Suppressor macrophage treated with lipopolysaccharide for 1 hour (primary cell): ENCODE measurements at regions not wholly inside any gene's neighbourhood (a gene's known extent, or its start where the extent isn't known, plus 50 kb on each side); places are given as distances from the start of the nearest gene placed in this dataset.

Experiments
- DNase-seq, 3 donors: peaks; one replicate each; pipeline ENCODE4 v3.0.0-alpha.2; 2020 to 2022

GRCh38 chr11:45472716-45473317, 186.7 kb upstream of the SYT13 start:
- no peak for DNase-seq

DNA sequence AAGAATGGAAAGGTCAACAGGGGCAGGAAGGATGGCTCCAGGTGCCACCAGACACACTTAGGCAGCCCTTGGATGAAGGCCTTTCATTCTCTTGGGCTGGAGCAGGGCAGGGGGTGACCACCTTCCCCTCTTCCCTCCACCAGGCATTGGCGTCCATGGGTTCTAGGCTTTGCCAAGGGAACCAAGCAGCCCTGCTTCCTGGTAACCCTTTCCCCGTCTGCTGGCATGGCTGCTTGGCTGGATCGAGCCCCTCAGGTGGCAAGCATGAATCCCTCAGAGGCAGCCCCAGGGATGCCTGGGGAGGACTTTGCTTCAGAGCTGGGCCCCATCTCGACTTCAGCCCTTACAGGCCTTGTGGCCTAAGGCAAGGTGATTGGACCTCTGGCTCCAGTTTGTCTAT, 185.1 kb upstream of the SYT13 start:
- no peak for DNase-seq

GRCh38 chr11:45470794-45471167, 184.6 kb upstream of the SYT13 start:
- peak in 1 of 3 donors; percentile 3 for DNase-seq

- DNase-seq, result no peak
These were observed 184.1 kb upstream of the SYT13 start for GRCh38 chr11:45470151-45470793.

- no peak for DNase-seq
These were observed 182.2 kb upstream of the SYT13 start for GRCh38 chr11:45468267-45468856.

- DNase-seq, result no peak
These were observed 177.4 kb upstream of the SYT13 start for GRCh38 chr11:45463541-45463940.

GRCh38 chr11:45461514-45461913, 175.4 kb upstream of the SYT13 start:
- DNase-seq, result no peak

- no peak for DNase-seq
These were observed 173.3 kb upstream of the SYT13 start for GRCh38 chr11:45459491-45459890.

GRCh38 chr11:45458269-45458668, 172.1 kb upstream of the SYT13 start:
- DNase-seq, result no peak

- DNase-seq, result no peak
These were observed 171.5 kb upstream of the SYT13 start for GRCh38 chr11:45457649-45458048.

GRCh38 chr11:45456686-45457085, 170.5 kb upstream of the SYT13 start:
- DNase-seq, result no peak

GRCh38 chr11:45455536-45455935, 169.4 kb upstream of the SYT13 start:
- no peak for DNase-seq

GRCh38 chr11:45454917-45455401, 168.8 kb upstream of the SYT13 start:
- DNase-seq, result no peak

GRCh38 chr11:45453721-45454120, 167.6 kb upstream of the SYT13 start:
- no peak for DNase-seq

- no peak for DNase-seq
These were observed 165.8 kb upstream of the SYT13 start for GRCh38 chr11:45451766-45452440.

DNA sequence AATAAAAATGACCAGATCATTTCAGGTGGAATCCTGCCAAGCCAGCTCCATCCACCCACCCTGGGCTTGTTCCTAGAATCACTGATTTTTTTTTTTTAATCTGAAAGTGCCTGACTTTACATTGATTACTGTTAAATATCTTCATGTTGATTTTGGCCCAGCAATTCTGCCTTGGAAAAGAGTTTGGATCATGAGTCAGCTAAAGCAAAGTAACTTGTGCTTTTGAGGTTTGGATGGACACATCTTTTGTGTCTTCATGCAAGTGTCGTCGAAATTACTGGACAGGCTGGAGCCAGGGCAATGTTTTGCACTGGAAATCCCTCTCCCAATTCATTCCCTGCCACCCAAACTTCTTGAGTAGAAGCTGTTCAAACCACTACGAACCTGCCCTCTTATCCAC, 164.0 kb upstream of the SYT13 start:
- DNase-seq, result no peak

GRCh38 chr11:45449036-45449601, 163.0 kb upstream of the SYT13 start:
- no peak for DNase-seq

GRCh38 chr11:45448561-45448960, 162.4 kb upstream of the SYT13 start:
- DNase-seq, result no peak

- DNase-seq, result no peak
These were observed 160.9 kb upstream of the SYT13 start for GRCh38 chr11:45446998-45447397.

- DNase-seq, result no peak
These were observed 160.3 kb upstream of the SYT13 start for GRCh38 chr11:45446434-45446833.

DNA sequence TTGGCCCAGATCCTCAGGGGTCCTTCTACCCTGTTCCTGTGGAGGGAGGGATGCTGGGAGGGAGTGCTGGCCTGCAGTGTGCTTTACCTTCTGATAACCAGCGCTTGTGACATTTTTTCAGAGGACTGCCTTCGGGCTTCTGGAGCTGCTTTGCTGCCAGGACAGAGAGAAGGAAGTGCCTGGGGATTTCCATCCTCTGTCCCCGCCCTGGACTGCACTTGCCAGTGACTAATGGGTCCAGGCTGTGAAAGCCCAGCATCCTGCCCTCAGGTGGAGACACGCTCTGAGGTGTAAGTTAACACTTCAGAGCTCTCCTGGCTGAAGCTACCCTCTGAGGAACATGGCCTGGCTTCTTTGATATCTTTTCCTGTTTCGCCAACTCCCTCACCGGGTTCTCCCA, 158.7 kb upstream of the SYT13 start:
- peak; percentile 53 to 73 (median 57) for DNase-seq

DNA sequence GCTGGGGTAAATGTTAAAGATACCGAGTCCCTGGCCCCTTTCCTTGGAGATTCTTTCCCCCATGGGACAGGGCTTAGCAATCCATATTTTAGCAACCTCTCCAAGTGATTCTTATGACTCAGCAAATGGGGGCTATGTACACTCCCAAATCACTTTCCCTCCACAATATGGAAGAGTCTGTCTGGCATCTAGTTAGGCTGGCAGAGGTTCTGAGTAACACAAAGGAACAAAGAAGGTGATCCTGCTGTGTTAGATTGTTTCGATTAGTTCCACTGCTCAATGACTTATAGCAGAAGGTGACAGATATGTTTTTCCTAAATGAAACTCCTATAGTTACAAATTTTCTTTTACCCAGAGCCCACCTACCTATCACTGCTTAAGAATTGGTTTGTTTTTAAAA, 154.0 kb upstream of the SYT13 start:
- no peak for DNase-seq

GRCh38 chr11:45436966-45437365, 150.8 kb upstream of the SYT13 start:
- DNase-seq, result no peak

- DNase-seq, result no peak
These were observed 150.0 kb upstream of the SYT13 start for GRCh38 chr11:45436118-45436517.
